22Rv1 (cell line): ENCODE measurements at regions not wholly inside any gene's neighbourhood (a gene's known extent, or its start where the extent isn't known, plus 50 kb on each side); places are given as distances from the start of the nearest gene placed in this dataset.

Source experiments
- H3K27ac ChIP-seq: fragments of 450-650 bp; 2 replicates; pipeline ENCODE4 v1.5.1; 2017
- ZFX ChIP-seq: fragments of 450-650 bp; IDR thresholded peaks from 2 replicates; pipeline ENCODE4 v1.6.1; 2017; ENCODE audit warnings: antibody characterized with exemption, borderline replicate concordance
- TF ChIP-seq, protein P1 (sequence below): fragments of 450-650 bp; IDR thresholded peaks from 2 replicates; pipeline ENCODE4 v1.5.1; 2017; ENCODE audit warnings: mild to moderate bottlenecking

DNA sequence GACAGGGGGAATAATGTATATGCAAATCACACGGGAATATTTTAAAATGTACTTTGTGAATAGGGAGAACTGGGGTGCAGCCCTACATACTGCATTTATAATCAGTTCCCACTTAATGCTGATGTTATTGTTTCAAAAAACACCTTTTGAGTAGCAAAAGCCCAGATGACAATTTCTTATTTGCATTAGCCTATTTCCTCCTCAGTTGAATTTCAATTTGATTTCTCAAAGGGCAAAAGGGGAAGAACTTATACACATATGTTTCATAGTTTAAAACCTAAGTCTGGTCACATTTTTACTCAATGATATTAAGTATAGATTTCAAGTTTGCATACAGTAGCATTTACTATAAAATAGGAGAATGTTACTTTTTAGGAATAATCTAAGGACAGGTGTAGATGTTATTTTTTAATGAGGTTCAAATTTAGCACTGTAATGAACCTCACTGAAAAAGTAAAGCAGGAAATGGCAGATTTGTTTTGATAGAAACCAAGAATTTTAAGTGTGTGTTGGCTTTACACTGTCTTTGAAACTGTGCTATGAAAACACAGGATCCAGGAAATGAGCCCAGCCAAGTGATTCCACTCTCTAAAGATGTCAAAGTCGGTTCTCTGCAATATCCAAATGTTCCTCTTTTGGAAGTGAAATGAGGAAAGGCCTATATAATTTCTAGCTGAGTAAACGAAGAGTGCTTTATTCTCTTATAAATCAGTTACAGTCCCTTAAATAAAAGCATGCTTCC is 367.4 kb downstream of the BTG1 start:
- no peak overlapping the region for H3K27ac ChIP-seq
- TF ChIP-seq ZFX: no peak

DNA sequence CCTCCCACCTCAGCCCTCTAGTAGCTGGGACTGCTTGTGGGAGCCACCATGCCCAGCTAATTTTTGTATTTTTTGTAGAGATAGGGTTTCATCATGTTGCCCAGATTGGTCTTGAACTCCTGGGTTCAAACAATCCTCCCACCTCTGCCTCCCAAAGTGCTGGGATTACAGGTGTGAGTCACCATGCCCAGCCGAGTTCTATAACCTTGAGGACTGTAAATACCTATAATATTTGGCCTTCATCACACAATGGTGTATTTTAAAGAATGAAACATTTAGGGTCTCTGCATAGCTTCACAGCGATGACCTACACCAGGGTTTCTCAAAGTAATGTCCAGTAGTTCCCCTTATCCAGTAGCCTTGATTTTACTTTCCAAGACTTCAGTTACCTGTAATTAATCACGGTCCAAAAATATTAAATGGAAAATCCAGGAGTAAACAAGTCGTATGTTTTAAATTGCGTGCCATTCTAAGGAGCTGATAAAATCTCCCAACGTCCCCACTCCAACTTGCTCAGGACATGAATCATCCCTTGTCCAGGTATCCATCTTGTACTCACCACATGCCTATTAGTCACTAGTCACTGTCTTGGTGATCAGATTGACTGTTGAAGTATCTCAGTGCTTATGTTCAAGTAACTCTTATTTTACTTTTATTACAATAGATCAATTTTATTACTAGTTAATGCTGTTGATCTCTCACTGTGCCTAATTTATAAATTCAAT is 368.2 kb downstream of the BTG1 start:
- H3K27ac ChIP-seq: no peak overlapping the region
- TF ChIP-seq, protein P1, sequence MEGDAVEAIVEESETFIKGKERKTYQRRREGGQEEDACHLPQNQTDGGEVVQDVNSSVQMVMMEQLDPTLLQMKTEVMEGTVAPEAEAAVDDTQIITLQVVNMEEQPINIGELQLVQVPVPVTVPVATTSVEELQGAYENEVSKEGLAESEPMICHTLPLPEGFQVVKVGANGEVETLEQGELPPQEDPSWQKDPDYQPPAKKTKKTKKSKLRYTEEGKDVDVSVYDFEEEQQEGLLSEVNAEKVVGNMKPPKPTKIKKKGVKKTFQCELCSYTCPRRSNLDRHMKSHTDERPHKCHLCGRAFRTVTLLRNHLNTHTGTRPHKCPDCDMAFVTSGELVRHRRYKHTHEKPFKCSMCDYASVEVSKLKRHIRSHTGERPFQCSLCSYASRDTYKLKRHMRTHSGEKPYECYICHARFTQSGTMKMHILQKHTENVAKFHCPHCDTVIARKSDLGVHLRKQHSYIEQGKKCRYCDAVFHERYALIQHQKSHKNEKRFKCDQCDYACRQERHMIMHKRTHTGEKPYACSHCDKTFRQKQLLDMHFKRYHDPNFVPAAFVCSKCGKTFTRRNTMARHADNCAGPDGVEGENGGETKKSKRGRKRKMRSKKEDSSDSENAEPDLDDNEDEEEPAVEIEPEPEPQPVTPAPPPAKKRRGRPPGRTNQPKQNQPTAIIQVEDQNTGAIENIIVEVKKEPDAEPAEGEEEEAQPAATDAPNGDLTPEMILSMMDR: no peak
- TF ChIP-seq ZFX: no peak

DNA sequence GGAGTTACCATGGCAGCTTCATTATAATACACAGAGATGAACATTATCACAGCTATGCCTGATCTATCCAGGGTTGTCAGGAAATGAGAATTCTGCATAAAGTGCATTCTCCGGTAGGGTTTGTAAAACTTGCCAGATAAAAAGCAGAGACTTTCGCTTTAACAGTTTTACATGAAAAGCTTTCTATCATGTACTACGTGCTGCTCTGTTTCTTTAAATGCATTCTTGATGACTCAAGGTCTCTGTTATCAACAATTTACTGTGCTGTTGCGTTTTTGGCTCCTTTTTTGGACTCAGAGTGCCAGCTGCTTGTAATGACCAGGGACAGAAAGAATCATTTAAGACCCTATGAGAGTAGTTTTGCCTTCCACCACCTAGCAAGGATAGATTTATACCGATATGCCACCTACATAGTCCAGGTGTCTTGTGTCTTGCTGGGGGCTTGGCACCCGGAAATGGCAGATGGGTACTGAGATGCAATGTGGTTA is 371.2 kb downstream of the BTG1 start:
- TF ChIP-seq ZFX: no peak
- TF ChIP-seq, protein P1: no peak
- no peak overlapping the region for H3K27ac ChIP-seq

DNA sequence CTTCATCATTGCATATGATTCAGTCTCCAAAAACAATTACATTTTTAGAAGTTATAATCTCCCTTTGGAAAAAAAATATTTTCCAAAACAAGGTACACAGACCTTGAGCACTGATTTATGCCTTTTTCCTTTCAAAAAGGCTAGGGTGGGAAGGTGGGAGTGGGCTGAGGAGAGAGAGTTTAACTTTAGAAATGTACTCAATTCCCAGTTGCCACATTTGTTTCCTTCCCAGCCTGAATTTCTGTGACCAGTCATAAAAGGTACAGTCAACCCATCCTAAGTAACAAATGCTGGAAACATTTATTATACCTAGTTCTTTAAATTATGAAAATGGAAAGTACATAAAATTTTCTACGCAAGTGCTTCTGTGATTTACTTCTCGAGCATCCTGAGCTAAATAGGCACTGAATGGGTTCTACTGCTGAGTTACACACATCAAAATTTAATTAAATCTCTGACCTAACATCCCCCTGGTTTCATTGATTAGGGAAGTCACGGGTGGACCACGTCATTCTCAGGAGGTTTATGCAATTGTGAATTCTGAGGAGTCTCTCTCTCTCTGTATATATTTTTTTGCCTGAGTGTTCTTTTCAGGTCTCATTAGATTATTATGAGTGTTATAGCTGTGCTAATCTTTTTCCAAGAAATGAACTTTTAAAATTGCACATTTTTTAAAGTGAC is 371.8 kb downstream of the BTG1 start:
- no peak overlapping the region for H3K27ac ChIP-seq
- TF ChIP-seq, protein P1: no peak
- no peak for TF ChIP-seq ZFX

DNA sequence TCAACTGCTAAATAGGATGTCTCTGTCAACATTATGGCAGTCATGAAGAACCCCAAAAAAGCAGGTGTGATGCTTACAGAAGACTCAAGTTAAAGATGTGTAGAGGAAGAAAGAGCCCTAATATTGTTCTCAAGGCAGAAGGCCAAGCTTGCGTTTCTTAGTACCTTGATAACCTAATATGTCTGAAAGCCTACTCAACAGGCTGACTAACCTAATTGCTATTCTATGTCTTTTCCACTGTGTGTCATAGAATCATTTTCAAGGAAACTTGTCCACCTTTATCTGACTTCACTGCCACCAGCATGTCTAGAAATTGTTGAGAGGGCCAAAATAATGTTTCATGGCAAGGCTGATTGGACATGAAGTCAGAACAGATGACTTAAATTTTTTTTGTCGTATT is 373.2 kb downstream of the BTG1 start:
- TF ChIP-seq, protein P1: no peak
- TF ChIP-seq ZFX: no peak
- no peak overlapping the region for H3K27ac ChIP-seq

DNA sequence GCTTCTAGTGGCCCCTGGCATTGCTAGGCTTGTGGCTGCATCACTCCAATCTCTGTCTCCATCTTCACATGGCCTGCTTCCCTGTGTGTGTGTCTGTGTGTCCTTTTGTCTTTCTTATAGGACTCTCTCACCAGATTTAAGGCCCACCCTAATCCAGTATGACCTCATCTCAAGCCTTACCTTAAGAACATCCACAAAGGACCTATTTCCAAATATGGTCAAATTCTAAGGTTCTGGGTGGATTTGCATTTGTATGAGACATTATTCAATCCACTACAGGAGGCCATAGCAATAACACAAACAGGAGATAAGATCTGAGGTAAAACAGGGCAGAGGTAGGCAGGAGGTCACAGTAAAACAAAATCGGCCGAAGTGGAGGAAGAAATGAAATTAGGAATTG is 375.9 kb downstream of the BTG1 start:
- no peak overlapping the region for H3K27ac ChIP-seq
- TF ChIP-seq ZFX: no peak
- TF ChIP-seq, protein P1: no peak

DNA sequence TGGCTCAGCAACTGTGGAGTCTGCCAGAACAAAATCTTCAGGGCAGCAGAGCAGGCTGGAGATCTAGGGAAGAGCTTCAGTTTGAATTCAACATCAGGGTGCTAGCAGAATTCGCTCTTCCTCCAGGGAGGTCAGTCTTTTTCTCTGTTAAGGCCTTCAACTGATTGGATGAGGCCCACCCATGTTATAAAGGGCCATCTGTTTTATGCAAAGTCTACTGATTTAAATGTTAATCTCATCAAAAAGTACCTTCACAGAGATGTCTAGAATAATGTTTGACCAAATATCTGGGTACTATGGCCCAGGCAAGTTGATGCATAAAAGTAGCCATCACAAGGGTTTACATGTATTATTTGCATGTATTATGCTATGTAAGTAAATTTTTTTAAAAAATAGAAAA is 378.4 kb downstream of the BTG1 start:
- no peak for TF ChIP-seq ZFX
- TF ChIP-seq, protein P1: no peak
- H3K27ac ChIP-seq: no peak overlapping the region
